H9 (cell line): ENCODE measurements at regions not wholly inside any gene's neighbourhood (a gene's known extent, or its start where the extent isn't known, plus 50 kb on each side); places are given as distances from the start of the nearest gene placed in this dataset.

Experiments used
- DNase-seq: peaks from one replicate; pipeline ENCODE4 v3.0.0-alpha.2; 2017
- H2AFZ ChIP-seq: one replicate; pipeline ENCODE4 v1.6.1; 2013; ENCODE audit warnings: mild to moderate bottlenecking, low read length, control low read depth, moderate library complexity
- H2AK5ac ChIP-seq: 2 replicates; pipeline ENCODE4 v1.6.1; 2013; ENCODE audit warnings: low read length, control low read depth, mixed read lengths; ENCODE audit not compliant: insufficient read length
- H2BK120ac ChIP-seq: one replicate; pipeline ENCODE4 v1.6.1; 2013; ENCODE audit warnings: low read depth, mild to moderate bottlenecking, low read length, control low read depth, inconsistent platforms; ENCODE audit not compliant: poor library complexity, severe bottlenecking
- H2BK12ac ChIP-seq: 2 replicates; pipeline ENCODE4 v1.6.1; 2013; ENCODE audit warnings: low read length, control low read depth, mixed read lengths, low read depth; ENCODE audit not compliant: insufficient read length
- H2BK15ac ChIP-seq: 2 replicates; pipeline ENCODE4 v1.6.1; 2013; ENCODE audit warnings: low read depth, low read length, control low read depth
- H2BK20ac ChIP-seq: one replicate; pipeline ENCODE4 v1.6.1; 2013; ENCODE audit warnings: low read depth, mild to moderate bottlenecking, low read length, control low read depth, inconsistent platforms; ENCODE audit not compliant: poor library complexity, severe bottlenecking
- H2BK5ac ChIP-seq: 2 replicates; pipeline ENCODE4 v1.6.1; 2013; ENCODE audit warnings: low read length, control low read depth, mixed read lengths; ENCODE audit not compliant: insufficient read length
- H3K14ac ChIP-seq: 2 replicates; pipeline ENCODE4 v1.6.1; 2013; ENCODE audit warnings: low read length, control low read depth; ENCODE audit not compliant: insufficient read depth
- H3K18ac ChIP-seq: 2 replicates; pipeline ENCODE4 v1.6.1; 2013; ENCODE audit warnings: low read depth, mild to moderate bottlenecking, mixed read lengths, low read length, control low read depth; ENCODE audit not compliant: insufficient read length
- H3K23ac ChIP-seq: 2 replicates; pipeline ENCODE4 v1.6.1; 2013; ENCODE audit warnings: low read length, control low read depth, mixed read lengths, low read depth; ENCODE audit not compliant: insufficient read length
- H3K23me2 ChIP-seq: 2 replicates; pipeline ENCODE4 v1.6.1; 2013; ENCODE audit warnings: low read depth, mild to moderate bottlenecking, mixed read lengths, low read length, control low read depth; ENCODE audit not compliant: insufficient read length, poor library complexity, severe bottlenecking
- H3K27ac ChIP-seq: 2 replicates; pipeline ENCODE4 v1.5.1; 2013; ENCODE audit warnings: low read length, control low read depth, mixed read lengths, low read depth; ENCODE audit not compliant: insufficient read length
- H3K27me3 ChIP-seq: 2 replicates; pipeline ENCODE4 v1.6.1; 2013; ENCODE audit warnings: low read length, control low read depth, inconsistent platforms; ENCODE audit not compliant: insufficient read depth
- H3K4ac ChIP-seq: 2 replicates; pipeline ENCODE4 v1.6.1; 2013; ENCODE audit warnings: low read depth, mild to moderate bottlenecking, control low read depth, inconsistent platforms, low read length, moderate library complexity
- H3K4me1 ChIP-seq: 2 replicates; pipeline ENCODE4 v1.6.1; 2013; ENCODE audit warnings: low read length, control low read depth, inconsistent platforms; ENCODE audit not compliant: insufficient read depth
- H3K4me2 ChIP-seq: 2 replicates; pipeline ENCODE4 v1.6.1; 2013; ENCODE audit warnings: low read length, control low read depth, mixed read lengths; ENCODE audit not compliant: insufficient read length, insufficient read depth
- H3K56ac ChIP-seq: 2 replicates; pipeline ENCODE4 v1.6.1; 2013; ENCODE audit warnings: low read depth, mild to moderate bottlenecking, mixed read lengths, low read length, control low read depth; ENCODE audit not compliant: insufficient read length
- H3K79me1 ChIP-seq: 2 replicates; pipeline ENCODE4 v1.6.1; 2013; ENCODE audit warnings: low read depth, mild to moderate bottlenecking, moderate library complexity, low read length, control low read depth, inconsistent platforms; ENCODE audit not compliant: insufficient read depth, poor library complexity, severe bottlenecking
- H3K79me2 ChIP-seq: 2 replicates; pipeline ENCODE4 v1.6.1; 2013; ENCODE audit warnings: low read length, control low read depth, inconsistent platforms; ENCODE audit not compliant: insufficient read depth
- H3K9ac ChIP-seq: 2 replicates; pipeline ENCODE4 v1.6.1; 2013; ENCODE audit warnings: low read length, control low read depth, mixed read lengths; ENCODE audit not compliant: insufficient read length; ENCODE audit errors: extremely low read depth
- H3K9me3 ChIP-seq: one replicate; pipeline ENCODE4 v1.6.1; 2013; ENCODE audit warnings: low read depth, low read length, inconsistent platforms; ENCODE audit not compliant: control insufficient read depth
- H3T11ph ChIP-seq: one replicate; pipeline ENCODE4 v1.6.1; 2013; ENCODE audit warnings: mild to moderate bottlenecking, low read length, control low read depth, inconsistent platforms
- H4K20me1 ChIP-seq: one replicate; pipeline ENCODE4 v1.6.1; 2013; ENCODE audit not compliant: control insufficient read depth, insufficient read length, insufficient read depth
- H4K5ac ChIP-seq: 2 replicates; pipeline ENCODE4 v1.6.1; 2013; ENCODE audit warnings: low read depth, mild to moderate bottlenecking, mixed read lengths, low read length, control low read depth; ENCODE audit not compliant: insufficient read length
- H4K8ac ChIP-seq: replicated peaks from 2 replicates; pipeline ENCODE4 v1.6.1; 2013; ENCODE audit warnings: low read length, control low read depth, mixed read lengths, low read depth; ENCODE audit not compliant: insufficient read length
- H4K91ac ChIP-seq: 2 replicates; pipeline ENCODE4 v1.6.1; 2013; ENCODE audit warnings: low read depth, mild to moderate bottlenecking, moderate library complexity, mixed read lengths, low read length, control low read depth; ENCODE audit not compliant: insufficient read length
- H3K27ac Mint-ChIP-seq, 3 experiments: 2 replicates in 2 of 3; 3 replicates in 1 of 3; pipeline ENCODE4 v1.8.0; 2020 to 2021; ENCODE audit warnings: mixed read lengths in 3 of 3, mild to moderate bottlenecking in 1 of 3, moderate library complexity in 1 of 3
- H3K27me3 Mint-ChIP-seq: 2 replicates; pipeline ENCODE4 v1.8.0; 2021; ENCODE audit warnings: low read depth, mild to moderate bottlenecking, moderate library complexity, mixed read lengths
- H3K36me3 Mint-ChIP-seq, 3 experiments: 2 replicates in 2 of 3; 3 replicates in 1 of 3; pipeline ENCODE4 v1.8.0; 2020 to 2021; ENCODE audit warnings: low read depth in 3 of 3, mixed read lengths in 3 of 3; ENCODE audit not compliant: insufficient read depth in 1 of 3
- H3K4me1 Mint-ChIP-seq, 2 experiments: 2 replicates each; pipeline ENCODE4 v1.8.0; 2020; ENCODE audit warnings: mixed read lengths in 2 of 2
- H3K4me3 Mint-ChIP-seq, 2 experiments: 2 replicates in 1 of 2; 3 replicates in 1 of 2; pipeline ENCODE4 v1.8.0; 2020 to 2021; ENCODE audit warnings: mild to moderate bottlenecking in 2 of 2, mixed read lengths in 2 of 2, moderate library complexity in 1 of 2
- H3K9me3 Mint-ChIP-seq, 2 experiments: 2 replicates in 1 of 2; 3 replicates in 1 of 2; pipeline ENCODE4 v1.8.0; 2020; ENCODE audit warnings: mild to moderate bottlenecking in 2 of 2, mixed read lengths in 2 of 2, moderate library complexity in 1 of 2
- CTCF ChIP-seq: fragments of 200-600 bp; sonication (generic); conservative IDR thresholded peaks from 3 replicates; pipeline ENCODE4 v1.8.0; 2021; ENCODE audit warnings: antibody characterized with exemption, mild to moderate bottlenecking

GRCh38 chr15:95853350-95853749 lies 477.1 kb upstream of the NR2F2 start:
- H3K27me3 Mint-ChIP-seq = peaks cover 1% of the 10 kb centered on the region; the same call in 1 of the 2 replicates
- no peak overlapping the region for H4K91ac ChIP-seq

More at GRCh38 chr15:95853350-95853749, 477.1 kb upstream of the NR2F2 start:
- no peak overlapping the region for H2BK12ac ChIP-seq
- no peak overlapping the region for H3K27ac Mint-ChIP-seq
- DNase-seq = no peak
- H3K4ac ChIP-seq = no peak overlapping the region
- no peak overlapping the region for H2AK5ac ChIP-seq
- H3T11ph ChIP-seq = no peak overlapping the region
- H2BK20ac ChIP-seq = no peak overlapping the region
- H3K23me2 ChIP-seq = no peaks in the 10 kb centered on the region
- peaks cover 4 to 5% of the 10 kb centered on the region in 2 experiments for H3K4me1 Mint-ChIP-seq
- no peaks in the 10 kb centered on the region for H4K20me1 ChIP-seq
- H3K56ac ChIP-seq = no peak overlapping the region
- H2BK5ac ChIP-seq = no peak overlapping the region
- H3K9me3 ChIP-seq = no peaks in the 10 kb centered on the region
- H3K27ac ChIP-seq = no peak overlapping the region
- no peak overlapping the region for H3K4me2 ChIP-seq
- no peak overlapping the region for H4K5ac ChIP-seq
- no peak overlapping the region for H2BK15ac ChIP-seq
- no peak overlapping the region for H3K23ac ChIP-seq
- H3K79me1 ChIP-seq = no peaks in the 10 kb centered on the region
- no peak overlapping the region for H3K4me3 Mint-ChIP-seq
- H3K9ac ChIP-seq = no peak overlapping the region
- H3K27me3 ChIP-seq = no peaks in the 10 kb centered on the region
- no peaks in the 10 kb centered on the region for H3K36me3 Mint-ChIP-seq
- no peak overlapping the region for H2BK120ac ChIP-seq
- H2AFZ ChIP-seq = no peak overlapping the region
- no peaks in the 10 kb centered on the region for H3K79me2 ChIP-seq
- no peak for TF ChIP-seq CTCF
- H3K4me1 ChIP-seq = no peaks in the 10 kb centered on the region
- no peaks in the 10 kb centered on the region for H3K9me3 Mint-ChIP-seq
- no peak overlapping the region for H4K8ac ChIP-seq
- no peak overlapping the region for H3K18ac ChIP-seq
- no peak overlapping the region for H3K14ac ChIP-seq
